Fibroblast of skin of right quadriceps (primary cell): ENCODE measurements at regions not wholly inside any gene's neighbourhood (a gene's known extent, or its start where the extent isn't known, plus 50 kb on each side); places are given as distances from the start of the nearest gene placed in this dataset.

Source experiments
- DNase-seq: peaks from one replicate; pipeline ENCODE4 v3.0.0-alpha.2; 2013

DNA sequence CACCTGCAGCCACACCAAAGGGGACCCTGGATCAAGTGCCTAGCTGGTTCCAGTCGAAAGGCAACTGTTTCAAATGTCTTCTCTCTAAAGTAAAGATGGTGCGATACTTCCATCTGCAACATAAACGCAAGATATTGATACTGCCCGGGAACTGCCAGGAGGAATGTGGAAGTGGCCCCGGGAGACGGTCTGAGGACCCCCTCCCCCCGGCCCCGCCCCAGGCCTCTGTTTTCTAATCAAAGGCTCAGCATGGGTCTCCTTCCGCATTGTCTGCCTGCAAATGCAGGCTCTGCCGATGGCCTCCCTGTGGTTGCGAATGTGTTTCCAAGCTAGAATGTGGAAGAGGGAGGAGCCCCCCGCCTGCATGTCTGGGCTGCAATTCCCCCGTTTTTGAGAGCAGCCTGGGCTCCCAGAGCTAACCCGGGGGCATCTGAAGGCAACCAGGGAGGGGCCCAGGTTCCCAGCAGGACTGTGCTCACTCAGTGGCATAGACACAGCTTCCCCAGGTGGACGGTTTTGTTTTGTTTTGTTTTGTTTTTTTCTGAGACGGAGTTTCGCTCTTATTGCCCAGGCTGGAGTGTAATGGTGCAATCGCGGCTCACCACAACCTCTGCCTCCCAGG, 223.9 kb upstream of the PPP2R2D start:
- DNase-seq, result no peak

GRCh38 chr10:131677671-131678070, 223.1 kb upstream of the PPP2R2D start:
- DNase-seq, result no peak

GRCh38 chr10:131678171-131678570, 222.6 kb upstream of the PPP2R2D start:
- DNase-seq, result no peak

GRCh38 chr10:131678613-131679012, 222.2 kb upstream of the PPP2R2D start:
- DNase-seq, result no peak

DNA sequence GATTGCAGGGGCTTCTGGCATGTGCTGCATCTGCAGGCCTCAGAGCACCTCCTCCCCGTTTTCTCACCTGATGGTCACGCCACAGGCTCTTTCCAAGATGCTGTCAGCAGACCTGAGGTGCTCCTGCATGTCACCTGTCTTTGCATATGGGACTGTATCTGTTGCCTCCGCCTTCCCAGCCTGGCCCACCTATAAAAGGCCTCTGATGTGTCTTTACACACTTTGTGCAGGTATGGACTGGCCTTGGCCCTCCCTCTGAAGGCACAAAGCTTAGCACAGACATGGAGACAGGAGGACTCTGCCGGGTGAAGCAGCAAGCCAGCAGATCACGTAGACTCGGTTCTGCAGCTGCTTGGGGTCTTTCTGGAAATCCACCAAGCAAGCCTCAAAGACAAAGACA, 220.9 kb upstream of the PPP2R2D start:
- no peak for DNase-seq

- DNase-seq, result no peak
These were observed 219.7 kb upstream of the PPP2R2D start for GRCh38 chr10:131681122-131681521.

DNA sequence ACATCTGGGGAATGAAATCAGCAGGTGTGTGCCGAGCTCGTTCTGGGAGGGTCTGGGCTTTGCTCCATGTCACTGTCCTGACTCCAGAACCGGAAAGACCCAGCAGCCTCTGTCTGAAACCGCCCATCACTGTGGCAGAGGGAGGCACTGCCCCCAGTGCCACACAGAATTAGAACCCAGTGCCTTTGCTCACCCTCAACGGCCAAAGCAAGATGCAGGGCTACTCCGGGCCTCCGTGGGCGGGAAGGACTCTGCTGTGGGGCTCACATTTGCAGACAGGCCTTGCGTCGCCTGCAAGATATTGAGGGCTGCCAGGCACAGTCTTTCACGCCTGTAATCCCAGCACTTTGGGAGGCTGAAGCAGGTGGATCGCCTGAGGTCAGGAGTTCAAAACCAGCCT, 219.2 kb upstream of the PPP2R2D start:
- DNase-seq, result no peak

DNA sequence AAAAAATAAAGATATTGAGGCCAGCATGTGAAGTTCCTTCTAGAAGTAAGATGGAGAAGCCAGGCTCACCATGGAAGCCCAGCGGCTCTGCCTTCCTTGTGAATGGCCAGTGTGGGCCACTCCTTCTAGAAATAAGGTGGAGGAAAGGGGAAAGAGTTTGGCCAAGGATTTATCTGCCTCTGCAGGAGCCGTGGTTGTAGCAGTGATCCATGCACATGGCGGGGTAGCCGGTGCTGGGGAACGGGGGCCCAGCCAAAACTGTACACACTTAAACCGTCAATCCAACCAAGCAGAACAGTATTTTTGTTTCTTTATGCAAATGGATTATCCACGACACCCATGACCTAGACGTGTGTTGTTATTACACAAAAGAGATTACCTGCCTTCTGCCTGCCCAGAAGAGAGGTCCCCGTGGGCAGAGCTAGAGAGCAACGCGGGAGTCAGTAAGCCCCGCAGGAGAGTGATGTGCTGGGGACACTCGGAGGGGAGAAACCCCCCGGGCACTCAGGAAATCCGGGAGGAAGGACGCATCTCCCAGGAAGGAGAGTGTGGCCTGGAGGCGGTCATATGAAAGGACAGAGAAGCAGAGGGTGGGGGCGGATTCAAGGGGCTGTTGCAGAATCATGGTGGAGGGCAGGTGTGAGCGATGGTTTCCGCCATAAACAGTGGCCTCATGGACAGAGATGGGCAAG, 218.4 kb upstream of the PPP2R2D start:
- no peak for DNase-seq

GRCh38 chr10:131683281-131683861, 217.4 kb upstream of the PPP2R2D start:
- DNase-seq, result no peak

GRCh38 chr10:131683941-131684340, 216.9 kb upstream of the PPP2R2D start:
- DNase-seq, result no peak

GRCh38 chr10:131685007-131685406, 215.8 kb upstream of the PPP2R2D start:
- no peak for DNase-seq

- no peak for DNase-seq
These were observed 215.2 kb upstream of the PPP2R2D start for GRCh38 chr10:131685576-131685975.

- no peak for DNase-seq
These were observed 213.9 kb upstream of the PPP2R2D start for GRCh38 chr10:131686781-131687420.

GRCh38 chr10:131688304-131688703, 212.5 kb upstream of the PPP2R2D start:
- DNase-seq, result no peak

DNA sequence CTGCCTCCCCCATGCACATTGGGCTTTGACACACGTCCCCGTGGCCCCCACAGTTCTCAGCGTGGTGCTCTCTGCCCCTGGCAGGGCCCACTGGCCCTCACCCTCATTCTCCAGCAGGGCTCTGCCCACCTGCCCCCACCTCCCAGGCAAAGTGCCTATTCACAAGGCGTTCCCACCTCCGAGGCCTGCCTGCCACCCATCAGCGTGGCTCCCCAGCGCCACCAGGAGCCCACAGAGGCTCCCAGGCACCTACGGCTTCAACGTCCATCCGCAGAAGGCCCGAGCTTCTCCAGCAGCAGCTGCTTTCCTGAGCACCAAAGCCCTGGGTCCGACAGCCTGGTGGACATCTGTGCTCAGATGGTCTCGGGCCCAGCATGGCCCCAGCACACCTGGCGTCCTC, 211.8 kb upstream of the PPP2R2D start:
- DNase-seq, result no peak

DNA sequence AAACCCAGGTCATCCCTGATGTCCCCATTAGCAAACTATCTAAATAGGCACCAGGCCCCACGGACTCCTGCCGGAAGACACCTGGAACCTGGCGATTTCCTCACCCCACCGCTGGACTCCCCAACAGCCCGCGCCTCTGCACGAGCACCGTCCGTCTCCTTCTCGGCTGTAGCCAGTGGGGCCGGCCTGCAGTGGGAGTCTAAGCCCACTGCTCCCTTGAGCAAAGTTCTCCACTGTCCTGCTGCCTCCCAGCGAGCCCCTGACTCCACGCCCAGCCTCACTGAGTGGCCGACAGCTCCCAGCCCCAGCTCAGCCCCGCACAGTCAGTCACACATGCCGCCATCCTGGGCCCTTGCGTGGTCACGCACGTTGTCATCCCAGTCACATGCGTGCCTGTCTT, 211.3 kb upstream of the PPP2R2D start:
- DNase-seq, result no peak

- DNase-seq, result no peak
These were observed 210.7 kb upstream of the PPP2R2D start for GRCh38 chr10:131689954-131690757.

DNA sequence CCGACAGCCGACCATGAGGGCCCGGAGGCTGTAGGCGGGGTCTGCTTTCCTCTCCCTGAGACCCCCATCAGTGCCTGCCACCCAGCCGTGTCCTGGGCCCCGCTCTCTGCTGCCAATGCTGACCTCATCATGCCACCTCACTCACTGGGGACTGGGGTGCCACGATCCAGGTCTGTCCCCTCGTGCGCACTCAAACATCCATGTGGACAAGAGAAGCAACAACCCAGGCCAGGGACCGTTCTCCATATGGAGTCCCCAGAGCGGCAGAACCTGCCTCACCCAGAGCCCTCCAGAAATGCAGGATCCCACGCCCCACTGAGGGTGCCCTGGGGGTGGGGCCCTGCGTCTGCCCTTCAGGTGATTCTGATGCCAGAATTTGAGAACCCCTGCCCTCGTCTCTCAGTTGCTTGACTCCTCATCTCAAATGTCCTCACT, 210.0 kb upstream of the PPP2R2D start:
- DNase-seq, result no peak

GRCh38 chr10:131691481-131692090, 209.2 kb upstream of the PPP2R2D start:
- DNase-seq, result no peak

- no peak for DNase-seq
These were observed 208.6 kb upstream of the PPP2R2D start for GRCh38 chr10:131692176-131692575.

- DNase-seq, result no peak
These were observed 208.0 kb upstream of the PPP2R2D start for GRCh38 chr10:131692686-131693334.

DNA sequence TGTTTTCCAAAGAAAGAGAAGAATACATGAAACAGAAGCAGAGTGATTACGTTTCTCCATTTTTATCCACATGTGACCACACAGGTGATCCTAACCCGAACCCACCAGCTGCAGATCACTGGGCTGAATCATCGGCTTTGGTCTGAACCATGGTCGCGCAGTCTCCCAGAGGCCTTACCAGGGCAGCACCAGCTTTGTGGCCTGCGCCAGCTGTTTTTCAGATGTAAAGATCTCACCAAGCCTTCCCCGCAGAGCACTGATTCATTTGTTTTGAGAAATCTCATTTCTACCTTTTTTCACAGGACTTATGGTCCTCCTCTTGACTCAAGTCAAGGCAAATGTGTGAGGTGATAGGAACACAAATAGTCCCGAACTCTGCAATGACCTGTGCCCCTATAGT, 207.0 kb upstream of the PPP2R2D start:
- DNase-seq, result no peak
